Upper lobe of left lung (tissue), 6 donors: ENCODE measurements at regions not wholly inside any gene's neighbourhood (a gene's known extent, or its start where the extent isn't known, plus 50 kb on each side); places are given as distances from the start of the nearest gene placed in this dataset.
"Not testable (repeated sequence)": the region's sequence is repeated elsewhere in the genome, so short reads cannot be mapped to it uniquely, and the experiment has no call there.

Experiments used
- ATAC-seq, 2 donors: fragments of 200-7000 bp; cut with Tn5 transposase; one replicate each; pipeline ENCODE4 v1.9.1; 2022; ENCODE audit warnings: mild to moderate bottlenecking in 2 of 2, moderate library complexity in 2 of 2; ENCODE audit not compliant: low FRiP score in 2 of 2
- DNase-seq, 2 donors: peaks; one replicate each; pipeline ENCODE4 v3.0.0-alpha.2; 2019 to 2020
- H3K27ac ChIP-seq, 4 donors: fragments of 200-600 bp; sonication (generic); one replicate each; pipeline ENCODE4 v1.5.1; 2016 to 2019
- H3K27me3 ChIP-seq, 4 donors: fragments of 200-600 bp; sonication (generic); one replicate each; pipeline ENCODE4 v1.5.1; 2017 to 2019
- H3K36me3 ChIP-seq, 4 donors: fragments of 200-600 bp; sonication (generic); one replicate each; pipeline ENCODE4 v1.5.1; 2016 to 2019
- H3K4me1 ChIP-seq, 4 donors: fragments of 200-600 bp; sonication (generic); one replicate each; pipeline ENCODE4 v1.5.1; 2018 to 2019
- H3K4me3 ChIP-seq, 4 donors: fragments of 200-600 bp; sonication (generic); one replicate each; pipeline ENCODE4 v1.5.1; 2017 to 2019; ENCODE audit warnings: mild to moderate bottlenecking in 2 of 4, moderate library complexity in 1 of 4
- H3K9me3 ChIP-seq, 4 donors: fragments of 200-600 bp; sonication (generic); one replicate each; pipeline ENCODE4 v1.5.1; 2018 to 2019
- EP300 ChIP-seq, 4 donors: sonication (generic); formaldehyde crosslinking; IDR thresholded peaks; one replicate each; pipeline ENCODE4 v1.5.1; 2017; ENCODE audit warnings: antibody characterized with exemption in 4 of 4, control low read depth in 2 of 4
- POLR2A ChIP-seq, 4 donors: fragments of 450-650 bp; IDR thresholded peaks; one replicate each; pipeline ENCODE4 v1.5.1; 2016 to 2017; ENCODE audit warnings: antibody characterized with exemption in 4 of 4, mild to moderate bottlenecking in 2 of 4
- POLR2AphosphoS5 ChIP-seq, 2 donors: sonication (generic); formaldehyde crosslinking; IDR thresholded peaks; one replicate each; pipeline ENCODE4 v1.5.1; 2017; ENCODE audit warnings: antibody characterized with exemption in 2 of 2
- WGBS, 2 donors: methylation state at CpG; one replicate each; pipeline ENCODE4 v1.1.5; 2017 to 2018; 5-methylcytosine and 5-hydroxymethylcytosine counted together
- TF ChIP-seq, protein P1 (sequence below), 6 experiments: fragments of 450-650 bp in 4 of 6; fragments of 200-600 bp in 2 of 6; sonication (generic) in 2 of 6; IDR thresholded peaks; one replicate each; pipeline ENCODE4 v1.5.1; 2016 to 2019; ENCODE audit warnings: antibody characterized with exemption in 6 of 6
- donor health status: DM: no; HTN: no; CAD: no; lungs with moderate emphysema.
- donor health status: DM: no; HTN: yes; CAD: no; lungs with severe emphysema.

- 92% methylated on average over 4 of the region's 4 CpGs for WGBS, 2 donors
- Histone ChIP-seq H3K4me3 (no peak overlapping the region), H3K27me3 (no peaks in the 10 kb centered on the region), H3K4me1 (no peaks in the 10 kb centered on the region), H3K9me3 (no peaks in the 10 kb centered on the region), H3K27ac (no peak overlapping the region), H3K36me3 (no peaks in the 10 kb centered on the region)
- DNase-seq (no peak), ATAC-seq (no peak)
- TF ChIP-seq EP300 (IDR thresholded peaks at IDR 0.05) (no peak), POLR2A (IDR thresholded peaks at IDR 0.05) (no peak), POLR2AphosphoS5 (IDR thresholded peaks at IDR 0.05) (no peak)
- TF ChIP-seq, protein P1, sequence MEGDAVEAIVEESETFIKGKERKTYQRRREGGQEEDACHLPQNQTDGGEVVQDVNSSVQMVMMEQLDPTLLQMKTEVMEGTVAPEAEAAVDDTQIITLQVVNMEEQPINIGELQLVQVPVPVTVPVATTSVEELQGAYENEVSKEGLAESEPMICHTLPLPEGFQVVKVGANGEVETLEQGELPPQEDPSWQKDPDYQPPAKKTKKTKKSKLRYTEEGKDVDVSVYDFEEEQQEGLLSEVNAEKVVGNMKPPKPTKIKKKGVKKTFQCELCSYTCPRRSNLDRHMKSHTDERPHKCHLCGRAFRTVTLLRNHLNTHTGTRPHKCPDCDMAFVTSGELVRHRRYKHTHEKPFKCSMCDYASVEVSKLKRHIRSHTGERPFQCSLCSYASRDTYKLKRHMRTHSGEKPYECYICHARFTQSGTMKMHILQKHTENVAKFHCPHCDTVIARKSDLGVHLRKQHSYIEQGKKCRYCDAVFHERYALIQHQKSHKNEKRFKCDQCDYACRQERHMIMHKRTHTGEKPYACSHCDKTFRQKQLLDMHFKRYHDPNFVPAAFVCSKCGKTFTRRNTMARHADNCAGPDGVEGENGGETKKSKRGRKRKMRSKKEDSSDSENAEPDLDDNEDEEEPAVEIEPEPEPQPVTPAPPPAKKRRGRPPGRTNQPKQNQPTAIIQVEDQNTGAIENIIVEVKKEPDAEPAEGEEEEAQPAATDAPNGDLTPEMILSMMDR (IDR thresholded peaks at IDR 0.05): no peak
These were observed 869.1 kb downstream of the NR2F1-AS1 start for GRCh38 chr5:92711956-92712355.

- ATAC-seq (no peak), DNase-seq (no peak)
- Histone ChIP-seq H3K27ac (no peak overlapping the region), H3K4me3 (no peak overlapping the region), H3K27me3 (no peaks in the 10 kb centered on the region), H3K4me1 (no peaks in the 10 kb centered on the region), H3K9me3 (no peaks in the 10 kb centered on the region), H3K36me3 (no peaks in the 10 kb centered on the region)
- TF ChIP-seq, protein P1 (IDR thresholded peaks at IDR 0.05): no peak
- TF ChIP-seq POLR2AphosphoS5 (IDR thresholded peaks at IDR 0.05): no peak
- TF ChIP-seq EP300 (IDR thresholded peaks at IDR 0.05): no peak
These were observed 876.4 kb downstream of the NR2F1-AS1 start for GRCh38 chr5:92704590-92704989.

DNA sequence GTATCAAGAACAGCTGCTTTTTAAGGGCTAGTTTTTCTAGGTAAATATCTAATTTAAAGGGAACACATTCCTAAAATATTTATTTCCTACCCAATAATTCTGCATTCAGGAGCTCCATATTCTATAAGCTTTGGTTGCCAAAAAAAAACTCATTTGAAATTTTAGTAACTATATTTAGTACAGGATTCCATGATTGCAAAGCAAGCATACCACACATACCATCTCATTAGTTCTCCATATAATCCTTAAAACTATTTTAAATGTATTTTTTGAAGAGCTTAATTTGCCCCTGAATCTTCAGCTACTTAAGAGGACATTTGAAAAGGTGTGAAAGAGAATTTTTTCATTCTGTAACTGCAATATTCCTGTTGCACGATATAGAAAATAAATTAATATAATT, 877.0 kb downstream of the NR2F1-AS1 start:
- DNase-seq: no peak
- Histone ChIP-seq H3K4me1 (no peaks in the 10 kb centered on the region), H3K27me3 (no peaks in the 10 kb centered on the region), H3K27ac (no peak overlapping the region), H3K36me3 (no peaks in the 10 kb centered on the region), H3K4me3 (no peak overlapping the region), H3K9me3 (no peaks in the 10 kb centered on the region)
- TF ChIP-seq POLR2A (IDR thresholded peaks at IDR 0.05) (no peak), EP300 (IDR thresholded peaks at IDR 0.05) (no peak), POLR2AphosphoS5 (IDR thresholded peaks at IDR 0.05) (no peak)
- TF ChIP-seq, protein P1 (IDR thresholded peaks at IDR 0.05): no peak
- ATAC-seq: no peak
- WGBS, 2 donors: 67 to 76% methylated on average over 1 of the region's 1 CpG

GRCh38 chr5:92695123-92696003, 885.7 kb downstream of the NR2F1-AS1 start:
- Histone ChIP-seq H3K27ac (no peak overlapping the region), H3K4me1 (no peaks in the 10 kb centered on the region), H3K36me3 (no peaks in the 10 kb centered on the region), H3K27me3 (no peaks in the 10 kb centered on the region), H3K4me3 (no peak overlapping the region), H3K9me3 (no peaks in the 10 kb centered on the region)
- 49 to 54% methylated on average over 5 of the region's 5 CpGs for WGBS, 2 donors
- TF ChIP-seq POLR2A (IDR thresholded peaks at IDR 0.05) (no peak), POLR2AphosphoS5 (IDR thresholded peaks at IDR 0.05) (no peak), EP300 (IDR thresholded peaks at IDR 0.05) (no peak)
- TF ChIP-seq, protein P1 (IDR thresholded peaks at IDR 0.05): no peak
- ATAC-seq (no peak), DNase-seq (no peak)

DNA sequence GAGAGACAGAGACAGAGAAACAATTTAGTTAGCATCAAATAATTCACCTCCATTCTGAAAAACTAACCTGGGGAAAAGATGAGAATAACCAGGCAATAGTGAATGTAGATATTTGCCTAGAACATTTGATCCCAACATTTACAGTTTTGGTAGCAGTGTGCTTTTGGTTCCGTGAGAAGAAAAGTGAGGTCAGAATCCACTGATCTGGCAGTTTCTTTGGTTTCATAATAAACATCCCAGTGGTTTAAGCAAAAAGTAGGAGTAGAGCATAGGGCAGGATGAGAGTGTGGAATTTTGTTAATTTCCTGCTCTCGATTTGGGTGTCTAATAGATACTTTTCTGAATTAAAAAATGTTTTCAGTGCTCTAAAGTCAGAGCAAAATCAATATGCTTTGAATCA, 887.0 kb downstream of the NR2F1-AS1 start:
- H3K27ac ChIP-seq: no peak overlapping the region
- DNase-seq (no peak), ATAC-seq (no peak)
- H3K36me3 ChIP-seq: no peaks in the 10 kb centered on the region
- H3K9me3 ChIP-seq: no peaks in the 10 kb centered on the region
- TF ChIP-seq POLR2A (IDR thresholded peaks at IDR 0.05): no peak
- TF ChIP-seq POLR2AphosphoS5 (IDR thresholded peaks at IDR 0.05): no peak
- TF ChIP-seq, protein P1 (IDR thresholded peaks at IDR 0.05): no peak
- TF ChIP-seq EP300 (IDR thresholded peaks at IDR 0.05): no peak
- no peaks in the 10 kb centered on the region for H3K27me3 ChIP-seq
- no peak overlapping the region for H3K4me3 ChIP-seq
- 74 to 84% methylated on average over 2 of the region's 2 CpGs for WGBS, 2 donors
- no peaks in the 10 kb centered on the region for H3K4me1 ChIP-seq

DNA sequence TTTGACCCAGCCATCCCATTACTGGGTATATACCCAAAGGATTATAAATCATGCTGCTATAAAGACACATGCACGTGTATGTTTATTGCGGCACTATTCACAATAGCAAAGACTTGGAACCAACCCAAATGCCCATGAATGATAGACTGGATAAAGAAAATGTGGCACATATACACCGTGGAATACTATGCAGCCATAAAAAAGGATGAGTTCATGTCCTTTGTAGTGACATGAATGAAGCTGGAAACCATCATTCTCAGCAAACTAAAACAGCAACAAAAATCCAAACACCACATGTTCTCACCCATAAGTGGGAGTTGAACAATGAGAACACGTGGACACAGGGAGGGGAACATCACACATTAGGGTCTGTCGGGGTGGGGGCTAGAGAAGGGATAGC, 889.1 kb downstream of the NR2F1-AS1 start:
- H3K27me3 ChIP-seq, H3K9me3 ChIP-seq, H3K4me1 ChIP-seq, H3K36me3 ChIP-seq, H3K4me3 ChIP-seq, H3K27ac ChIP-seq, DNase-seq, ATAC-seq: not testable (repeated sequence)
- 72 to 75% methylated on average over 5 of the region's 5 CpGs for WGBS, 2 donors
